ENCODE measurements at regions not wholly inside any gene's neighbourhood (a gene's known extent, or its start where the extent isn't known, plus 50 kb on each side); places are given as distances from the start of the nearest gene placed in this dataset.

GRCh38 chr21:25381936-25382452 lies 225.3 kb downstream of the MRPL39 start (continued):
- TF ChIP-seq ZNF462 (CRISPR knock-in tag; IDR thresholded peaks at IDR 0.05), result no peak
- no peak for TF ChIP-seq ETS1 (IDR thresholded peaks at IDR 0.05)
- TF ChIP-seq NANOG (IDR thresholded peaks at IDR 0.05; ENCODE audit: borderline replicate concordance), result no peak
- no peak for TF ChIP-seq EZH2 (IDR thresholded peaks at IDR 0.05; ENCODE audit: low read depth, unreplicated experiment)
- no peak for TF ChIP-seq CREB1 (CRISPR knock-in tag; IDR thresholded peaks at IDR 0.05; ENCODE audit: low read depth)
- no peak for TF ChIP-seq STAT1 (IDR thresholded peaks at IDR 0.05; ENCODE audit: unreplicated experiment)

GRCh38 chr21:25375675-25376074 lies 231.6 kb downstream of the MRPL39 start:
- Histone ChIP-seq H3K4me1 (ENCODE audit: insufficient read depth) (peaks cover 21% of the 10 kb centered on the region), H3K4me3 (no peak overlapping the region), H3K4me2 (no peak overlapping the region), H3F3A (replicated peaks; ENCODE audit: low read depth) (0 out of 2 replicates have a peak, but pooled peaks cover 4% of the 10 kb centered on the region), H3K79me2 (replicated peaks; ENCODE audit: insufficient read depth) (no peaks in the 10 kb centered on the region), H3K36me3 (ENCODE audit: insufficient read depth) (no peaks in the 10 kb centered on the region), H3K27ac (ENCODE audit: low read depth) (no peak overlapping the region), H3K27me3 (ENCODE audit: insufficient read depth) (no peaks in the 10 kb centered on the region), H3K9me2 (ENCODE audit: insufficient read depth) (no peaks in the 10 kb centered on the region), H4K20me1 (replicated peaks; ENCODE audit: insufficient read depth) (no peaks in the 10 kb centered on the region), H2AFZ (no peak overlapping the region)
- Mint-ChIP-seq H3K4me1 (peaks cover 31% of the 10 kb centered on the region), H3K27ac (no peak overlapping the region), H3K9me3 (peaks cover 8% of the 10 kb centered on the region; the same call in 2 of the 3 replicates), H3K36me3 (ENCODE audit: low read depth) (no peaks in the 10 kb centered on the region), H3K4me3 (no peak overlapping the region), H3K27me3 (ENCODE audit: insufficient read depth, low read depth, poor library complexity) (no peaks in the 10 kb centered on the region)
- no peak for ATAC-seq
- DNase-seq (ENCODE audit: low spot score), result no peak
- no peak for TF ChIP-seq ETS1 (IDR thresholded peaks at IDR 0.05)
- TF ChIP-seq ZNF331 (CRISPR knock-in tag; IDR thresholded peaks at IDR 0.05; ENCODE audit: low read depth), result no peak
- TF ChIP-seq REST (IDR thresholded peaks at IDR 0.05; ENCODE audit: unreplicated experiment), result no peak
- TF ChIP-seq CTCF (conservative IDR thresholded peaks at IDR 0.05; ENCODE audit: low read depth in 2 of 2), result no peak
- TF ChIP-seq STAT1 (IDR thresholded peaks at IDR 0.05; ENCODE audit: unreplicated experiment), result no peak
- no peak for TF ChIP-seq CREB1 (CRISPR knock-in tag; IDR thresholded peaks at IDR 0.05; ENCODE audit: low read depth)
- no peak for TF ChIP-seq NANOG (IDR thresholded peaks at IDR 0.05; ENCODE audit: borderline replicate concordance)
- TF ChIP-seq EZH2phosphoT487 (IDR thresholded peaks at IDR 0.05; ENCODE audit: unreplicated experiment), result no peak
- no peak for TF ChIP-seq JUNB (IDR thresholded peaks at IDR 0.05; ENCODE audit: unreplicated experiment)

Measured in GM23338 (cell line).